Small intestine (tissue), 7 donors: ENCODE measurements at regions not wholly inside any gene's neighbourhood (a gene's known extent, or its start where the extent isn't known, plus 50 kb on each side); places are given as distances from the start of the nearest gene placed in this dataset.

Experiments
- DNase-seq, 2 donors: peaks; one replicate each; pipeline versions ENCODE4 v3.0.0 to v3.0.0-alpha.2; 2013
- FAIRE-seq: peaks from 2 replicates; lab custom pipeline; 2012; peaks lifted over from hg19 to GRCh38; lab: Jason Lieb, UNC
- H3K27ac ChIP-seq, 3 donors: one replicate each; pipeline ENCODE4 v1.5.1; 2013; ENCODE audit warnings: low read length in 2 of 3, mild to moderate bottlenecking in 2 of 3, control low read depth in 1 of 3, inconsistent platforms in 1 of 3, low read depth in 1 of 3, moderate library complexity in 1 of 3
- H3K27me3 ChIP-seq, 3 donors: one replicate each; pipeline ENCODE4 v1.6.1; 2013; ENCODE audit warnings: low read length in 3 of 3, inconsistent platforms in 1 of 3; ENCODE audit not compliant: control insufficient read depth in 3 of 3, insufficient read depth in 3 of 3
- H3K36me3 ChIP-seq, 3 donors: one replicate each; pipeline ENCODE4 v1.6.1; 2013; ENCODE audit warnings: low read length in 3 of 3, inconsistent platforms in 1 of 3, low read depth in 1 of 3, mild to moderate bottlenecking in 1 of 3, moderate library complexity in 1 of 3; ENCODE audit not compliant: control insufficient read depth in 3 of 3, insufficient read depth in 2 of 3
- H3K4me1 ChIP-seq, 3 donors: one replicate each; pipeline ENCODE4 v1.6.1; 2013; ENCODE audit warnings: low read length in 2 of 3, inconsistent platforms in 1 of 3, low read depth in 1 of 3, mild to moderate bottlenecking in 1 of 3, moderate library complexity in 1 of 3; ENCODE audit not compliant: control insufficient read depth in 3 of 3, insufficient read depth in 2 of 3
- H3K4me3 ChIP-seq, 3 donors: one replicate each; pipeline ENCODE4 v1.5.1; 2013; ENCODE audit warnings: low read length in 3 of 3, control low read depth in 1 of 3, inconsistent platforms in 1 of 3, low read depth in 1 of 3, mild to moderate bottlenecking in 1 of 3, moderate library complexity in 1 of 3
- H3K9me3 ChIP-seq, 2 donors: one replicate each; pipeline ENCODE4 v1.6.1; 2013; ENCODE audit warnings: low read depth in 1 of 2, low read length in 1 of 2; ENCODE audit not compliant: control insufficient read depth in 2 of 2, insufficient read depth in 1 of 2
- WGBS, 3 donors: extraction: QIAGEN DNeasy Blood & Tissue Kit; methylation state at CpG; one replicate each; pipeline ENCODE4 v1.1.7; 2013; 5-methylcytosine and 5-hydroxymethylcytosine counted together
- donor health status: healthy with polysubstance abuse.
- donor health status: control.
- donor health status: control.
- donor health status: Bipolar disorder and iron deficiency.
- donor health status: healthy.

- H3K4me3 ChIP-seq, result no peak overlapping the region
- H3K36me3 ChIP-seq, result peaks cover 0 to 42% (median 0%) of the 10 kb centered on the region in 3 donors
- H3K9me3 ChIP-seq, result no peaks in the 10 kb centered on the region
- FAIRE-seq (no peak), DNase-seq (no peak)
- H3K4me1 ChIP-seq, result peaks cover 0 to 58% (median 0%) of the 10 kb centered on the region in 3 donors
- WGBS, 3 donors, result 44 to 59% (median 46%) methylated on average over 36 to 37 of the region's 37 CpGs
- H3K27ac ChIP-seq, result peak overlapping the region in 1 of 3 donors; percentile 6
- H3K27me3 ChIP-seq, result no peaks in the 10 kb centered on the region
Measured at GRCh38 chr16:85309656-85310587, 197.7 kb upstream of the CIBAR2 start.

- H3K4me3 ChIP-seq, result no peak overlapping the region
- H3K36me3 ChIP-seq, result peaks cover 0 to 41% (median 0%) of the 10 kb centered on the region in 3 donors
- 41 to 52% (median 51%) methylated on average over 23 to 27 of the region's 27 CpGs for WGBS, 3 donors
- DNase-seq, result no peak
- no peak overlapping the region for H3K27ac ChIP-seq
- H3K4me1 ChIP-seq, result peaks cover 0 to 56% (median 0%) of the 10 kb centered on the region in 3 donors
- no peaks in the 10 kb centered on the region for H3K9me3 ChIP-seq
- no peak for FAIRE-seq
- H3K27me3 ChIP-seq, result no peaks in the 10 kb centered on the region
Measured at GRCh38 chr16:85310868-85311585, 198.8 kb upstream of the CIBAR2 start.

- Histone ChIP-seq H3K27me3 (no peaks in the 10 kb centered on the region), H3K4me1 (peaks cover 0 to 48% (median 0%) of the 10 kb centered on the region in 3 donors), H3K27ac (no peak overlapping the region), H3K4me3 (no peak overlapping the region), H3K36me3 (peaks cover 0 to 44% (median 0%) of the 10 kb centered on the region in 3 donors), H3K9me3 (no peaks in the 10 kb centered on the region)
- DNase-seq, result no peak
- 91 to 93% (median 93%) methylated on average over 14 of the region's 14 CpGs for WGBS, 3 donors
- no peak for FAIRE-seq
Measured at GRCh38 chr16:85311741-85312140, 199.5 kb upstream of the CIBAR2 start.

- WGBS, 3 donors, result 64 to 84% (median 76%) methylated on average over 11 of the region's 11 CpGs
- no peaks in the 10 kb centered on the region for H3K27me3 ChIP-seq
- DNase-seq (no peak), FAIRE-seq (no peak)
- H3K27ac ChIP-seq, result no peak overlapping the region
- H3K4me1 ChIP-seq, result peaks cover 0 to 44% (median 0%) of the 10 kb centered on the region in 3 donors
- H3K4me3 ChIP-seq, result no peak overlapping the region
- peaks cover 0 to 46% (median 0%) of the 10 kb centered on the region in 3 donors for H3K36me3 ChIP-seq
- H3K9me3 ChIP-seq, result no peaks in the 10 kb centered on the region
Measured at GRCh38 chr16:85312174-85312573, 199.9 kb upstream of the CIBAR2 start.

GRCh38 chr16:85312642-85313525, 200.6 kb upstream of the CIBAR2 start:
- 62 to 70% (median 67%) methylated on average over 21 to 23 of the region's 23 CpGs for WGBS, 3 donors
- DNase-seq, result peak in 1 of 2 donors; percentile 76
- FAIRE-seq, result no peak

GRCh38 chr16:85313526-85314301, 201.4 kb upstream of the CIBAR2 start:
- Histone ChIP-seq H3K27ac (no peak overlapping the region), H3K4me1 (peaks cover 0 to 34% (median 0%) of the 10 kb centered on the region in 3 donors), H3K9me3 (no peaks in the 10 kb centered on the region), H3K4me3 (no peak overlapping the region), H3K36me3 (peaks cover 0 to 44% (median 0%) of the 10 kb centered on the region in 3 donors), H3K27me3 (no peaks in the 10 kb centered on the region)
- no peak for DNase-seq
- FAIRE-seq, result no peak
- 69 to 92% (median 79%) methylated on average over 13 of the region's 13 CpGs for WGBS, 3 donors

More at GRCh38 chr16:85312642-85313525, 200.6 kb upstream of the CIBAR2 start:
- Histone ChIP-seq H3K9me3 (no peaks in the 10 kb centered on the region), H3K27ac (peak overlapping the region in 1 of 3 donors; percentile 20), H3K36me3 (peaks cover 0 to 47% (median 0%) of the 10 kb centered on the region in 3 donors), H3K4me3 (no peak overlapping the region), H3K27me3 (no peaks in the 10 kb centered on the region), H3K4me1 (peaks cover 0 to 37% (median 0%) of the 10 kb centered on the region in 3 donors)

GRCh38 chr16:85314512-85314971, 202.3 kb upstream of the CIBAR2 start:
- H3K9me3 ChIP-seq, result no peaks in the 10 kb centered on the region
- 66 to 78% (median 73%) methylated on average over 11 of the region's 11 CpGs for WGBS, 3 donors
- FAIRE-seq (no peak), DNase-seq (no peak)
- H3K36me3 ChIP-seq, result peaks cover 0 to 43% (median 0%) of the 10 kb centered on the region in 3 donors
- no peak overlapping the region for H3K27ac ChIP-seq
- H3K4me3 ChIP-seq, result no peak overlapping the region
- peaks cover 0 to 34% (median 0%) of the 10 kb centered on the region in 3 donors for H3K4me1 ChIP-seq
- no peaks in the 10 kb centered on the region for H3K27me3 ChIP-seq
